Progenitor cell of endocrine pancreas (in vitro differentiated cells): ENCODE measurements at regions not wholly inside any gene's neighbourhood (a gene's known extent, or its start where the extent isn't known, plus 50 kb on each side); places are given as distances from the start of the nearest gene placed in this dataset.

Experiments used
- DNase-seq: peaks from one replicate; pipeline ENCODE4 v3.0.0; 2021; ENCODE audit warnings: low spot score; ENCODE audit not compliant: unreplicated experiment
- H3K27ac Mint-ChIP-seq: 2 replicates; pipeline ENCODE4 v1.8.0; 2021; ENCODE audit warnings: mild to moderate bottlenecking, moderate library complexity, mixed read lengths
- H3K27me3 Mint-ChIP-seq: 2 replicates; pipeline ENCODE4 v1.8.0; 2021; ENCODE audit warnings: mixed read lengths
- H3K36me3 Mint-ChIP-seq: 2 replicates; pipeline ENCODE4 v1.8.0; 2022; ENCODE audit warnings: mixed read lengths; ENCODE audit not compliant: insufficient read depth
- H3K4me1 Mint-ChIP-seq: 2 replicates; pipeline ENCODE4 v1.8.0; 2021; ENCODE audit warnings: low read depth, mixed read lengths
- H3K4me3 Mint-ChIP-seq: 2 replicates; pipeline ENCODE4 v1.8.0; 2021; ENCODE audit warnings: low read depth, mild to moderate bottlenecking, moderate library complexity, mixed read lengths
- H3K9me3 Mint-ChIP-seq: 2 replicates; pipeline ENCODE4 v1.8.0; 2021; ENCODE audit warnings: low read depth, mixed read lengths
- TF ChIP-seq, protein P1 (sequence below): fragments of 200-600 bp; sonication (generic); IDR thresholded peaks from one replicate; pipeline ENCODE4 v1.5.0; 2021; ENCODE audit warnings: antibody characterized with exemption, mild to moderate bottlenecking; ENCODE audit not compliant: unreplicated experiment

DNA sequence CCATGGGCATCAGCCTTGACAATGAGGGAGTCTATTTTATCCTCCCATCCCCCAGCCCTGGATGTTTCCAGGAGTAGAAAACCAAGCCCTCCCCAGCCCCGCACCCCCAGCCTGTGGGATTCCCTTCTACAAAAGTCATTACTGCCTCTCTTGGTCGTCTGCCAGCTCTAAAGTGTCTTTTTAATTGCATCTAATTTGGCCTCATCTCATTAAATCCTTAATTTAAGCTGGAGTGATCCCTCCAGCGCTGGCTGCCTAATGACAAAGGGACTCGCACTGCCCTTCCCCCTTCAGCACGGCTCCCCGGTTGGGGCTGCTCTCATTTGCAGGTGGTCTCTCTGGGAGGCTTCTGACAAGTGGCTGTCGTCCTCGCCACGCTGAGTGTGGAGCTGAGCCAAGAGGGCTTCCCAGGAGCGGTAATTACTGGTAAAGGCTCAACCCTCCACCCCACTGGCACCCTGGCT, 107.9 kb upstream of the ALDH1B1 start:
- H3K4me1 Mint-ChIP-seq: peaks cover 16% of the 10 kb centered on the region
- peaks cover 26% of the 10 kb centered on the region for H3K27me3 Mint-ChIP-seq
- H3K4me3 Mint-ChIP-seq: no peak overlapping the region
- TF ChIP-seq, protein P1, sequence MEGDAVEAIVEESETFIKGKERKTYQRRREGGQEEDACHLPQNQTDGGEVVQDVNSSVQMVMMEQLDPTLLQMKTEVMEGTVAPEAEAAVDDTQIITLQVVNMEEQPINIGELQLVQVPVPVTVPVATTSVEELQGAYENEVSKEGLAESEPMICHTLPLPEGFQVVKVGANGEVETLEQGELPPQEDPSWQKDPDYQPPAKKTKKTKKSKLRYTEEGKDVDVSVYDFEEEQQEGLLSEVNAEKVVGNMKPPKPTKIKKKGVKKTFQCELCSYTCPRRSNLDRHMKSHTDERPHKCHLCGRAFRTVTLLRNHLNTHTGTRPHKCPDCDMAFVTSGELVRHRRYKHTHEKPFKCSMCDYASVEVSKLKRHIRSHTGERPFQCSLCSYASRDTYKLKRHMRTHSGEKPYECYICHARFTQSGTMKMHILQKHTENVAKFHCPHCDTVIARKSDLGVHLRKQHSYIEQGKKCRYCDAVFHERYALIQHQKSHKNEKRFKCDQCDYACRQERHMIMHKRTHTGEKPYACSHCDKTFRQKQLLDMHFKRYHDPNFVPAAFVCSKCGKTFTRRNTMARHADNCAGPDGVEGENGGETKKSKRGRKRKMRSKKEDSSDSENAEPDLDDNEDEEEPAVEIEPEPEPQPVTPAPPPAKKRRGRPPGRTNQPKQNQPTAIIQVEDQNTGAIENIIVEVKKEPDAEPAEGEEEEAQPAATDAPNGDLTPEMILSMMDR: no peak
- DNase-seq: no peak
- no peaks in the 10 kb centered on the region for H3K9me3 Mint-ChIP-seq
- H3K36me3 Mint-ChIP-seq: no peaks in the 10 kb centered on the region
- peak overlapping the region; percentile 49 for H3K27ac Mint-ChIP-seq

DNA sequence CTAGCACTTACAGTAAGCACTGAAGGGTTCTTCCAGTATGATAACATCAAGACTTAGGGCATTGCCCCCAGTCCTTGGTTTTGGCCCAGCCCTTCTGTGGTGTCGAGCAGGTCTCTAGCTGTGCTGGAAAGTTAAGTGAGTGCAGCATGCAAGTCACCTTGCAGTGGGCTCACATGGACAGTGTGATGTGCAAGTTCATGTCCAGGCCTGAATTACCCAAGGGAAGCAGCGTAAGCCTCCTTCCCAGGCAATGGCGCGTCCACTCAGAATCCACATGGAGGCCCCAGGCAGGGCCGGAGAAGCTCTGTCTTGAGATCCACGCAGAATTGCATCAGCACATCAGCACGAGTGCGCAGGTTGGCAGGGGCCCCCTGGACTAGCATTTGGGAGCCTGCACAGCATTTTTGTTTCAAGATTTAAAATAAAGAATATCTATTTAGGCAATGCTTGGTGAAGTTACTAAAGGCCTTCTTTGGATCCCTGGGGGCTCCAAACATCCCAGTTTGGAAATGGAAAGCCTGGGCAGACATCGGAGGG, 108.4 kb upstream of the ALDH1B1 start:
- no peaks in the 10 kb centered on the region for H3K36me3 Mint-ChIP-seq
- H3K9me3 Mint-ChIP-seq: no peaks in the 10 kb centered on the region
- H3K27me3 Mint-ChIP-seq: peaks cover 30% of the 10 kb centered on the region
- peaks cover 11% of the 10 kb centered on the region for H3K4me1 Mint-ChIP-seq
- H3K4me3 Mint-ChIP-seq: no peak overlapping the region
- TF ChIP-seq, protein P1: no peak
- no peak for DNase-seq
- no peak overlapping the region for H3K27ac Mint-ChIP-seq

DNA sequence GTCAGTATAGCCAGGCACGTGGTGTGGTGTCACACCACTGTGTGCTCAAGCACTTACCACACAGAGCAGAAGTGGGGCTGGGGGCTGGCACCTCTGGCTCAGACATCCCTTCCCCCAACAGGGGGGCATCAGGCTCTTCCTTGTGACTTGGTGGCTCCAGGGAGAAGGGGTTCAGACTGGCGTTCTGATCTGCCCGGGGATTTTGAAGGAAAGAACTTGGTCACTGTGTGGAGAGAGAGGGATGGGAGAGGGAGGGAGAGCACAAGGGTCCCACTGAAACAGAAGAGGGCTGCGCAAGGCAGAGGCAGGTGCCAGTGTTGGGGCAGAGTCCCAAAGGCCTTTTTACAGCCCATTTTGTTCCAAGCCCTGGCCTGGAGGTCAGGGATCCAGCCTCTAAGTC, 109.7 kb upstream of the ALDH1B1 start:
- no peaks in the 10 kb centered on the region for H3K36me3 Mint-ChIP-seq
- H3K27me3 Mint-ChIP-seq: peaks cover 38% of the 10 kb centered on the region
- H3K4me1 Mint-ChIP-seq: peaks cover 11% of the 10 kb centered on the region

DNA sequence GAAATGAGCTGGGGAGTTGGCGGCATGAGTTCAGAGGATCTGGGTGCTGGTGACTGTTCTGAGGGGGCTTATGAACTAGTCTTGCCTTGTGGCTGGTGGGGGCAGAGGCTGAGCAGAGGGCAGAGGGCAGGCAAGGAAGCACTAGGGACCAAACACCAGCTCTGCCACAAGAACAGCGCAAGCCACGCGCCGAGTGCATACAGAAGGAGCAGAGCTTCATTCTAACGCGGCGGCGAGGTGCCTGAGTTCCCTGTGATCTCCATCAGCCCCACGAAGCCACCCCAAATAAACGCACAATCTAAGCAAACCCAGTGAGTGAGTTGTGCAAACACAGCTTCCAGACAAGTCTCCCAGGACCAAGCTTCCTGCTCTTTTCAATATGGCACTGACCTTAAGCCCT, 110.6 kb upstream of the ALDH1B1 start:
- Mint-ChIP-seq H3K4me1 (peaks cover 11% of the 10 kb centered on the region), H3K36me3 (no peaks in the 10 kb centered on the region), H3K27me3 (peaks cover 40% of the 10 kb centered on the region), H3K9me3 (no peaks in the 10 kb centered on the region), H3K27ac (no peak overlapping the region), H3K4me3 (no peak overlapping the region)
- no peak for DNase-seq
- TF ChIP-seq, protein P1: no peak

More for the DNA sequence above, 109.7 kb upstream of the ALDH1B1 start:
- H3K4me3 Mint-ChIP-seq: no peak overlapping the region
- DNase-seq: no peak
- H3K9me3 Mint-ChIP-seq: no peaks in the 10 kb centered on the region
- H3K27ac Mint-ChIP-seq: no peak overlapping the region
- TF ChIP-seq, protein P1: no peak

DNA sequence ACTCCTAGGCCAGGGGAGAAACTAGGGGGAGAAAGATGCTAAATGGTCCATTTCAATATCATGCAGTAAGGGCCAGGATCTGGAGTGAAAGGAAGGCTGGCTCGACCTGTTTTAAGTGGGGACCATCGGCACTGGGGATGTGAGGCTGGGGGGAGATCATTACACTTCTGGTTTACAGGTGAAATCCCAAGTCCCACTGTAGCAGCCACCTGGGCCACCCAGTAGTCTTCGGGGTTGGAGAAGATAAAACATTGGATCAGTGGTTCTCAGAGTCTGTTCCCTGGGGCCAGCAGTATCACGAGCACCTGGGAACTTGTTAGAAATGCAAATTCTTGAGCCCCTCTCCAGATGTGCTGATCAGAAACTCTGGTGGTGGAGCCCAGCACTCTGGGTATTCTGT, 111.3 kb upstream of the ALDH1B1 start:
- peaks cover 11% of the 10 kb centered on the region for H3K4me1 Mint-ChIP-seq
- H3K9me3 Mint-ChIP-seq: no peaks in the 10 kb centered on the region
- no peak overlapping the region for H3K4me3 Mint-ChIP-seq
- H3K27ac Mint-ChIP-seq: no peak overlapping the region
- DNase-seq: no peak
- no peaks in the 10 kb centered on the region for H3K36me3 Mint-ChIP-seq
- TF ChIP-seq, protein P1: no peak
- H3K27me3 Mint-ChIP-seq: peaks cover 38% of the 10 kb centered on the region
